HFFc6 (cell line): ENCODE measurements at regions not wholly inside any gene's neighbourhood (a gene's known extent, or its start where the extent isn't known, plus 50 kb on each side); places are given as distances from the start of the nearest gene placed in this dataset.

Source experiments
- DNase-seq: peaks from one replicate; pipeline ENCODE4 v3.0.0-alpha.2; 2018
- H3K27ac Mint-ChIP-seq: 2 replicates; pipeline ENCODE4 v1.8.0; 2020; ENCODE audit warnings: mild to moderate bottlenecking, mixed read lengths
- H3K27me3 Mint-ChIP-seq: 2 replicates; pipeline ENCODE4 v1.8.0; 2021; ENCODE audit warnings: mild to moderate bottlenecking, moderate library complexity, mixed read lengths; ENCODE audit not compliant: insufficient read depth
- H3K36me3 Mint-ChIP-seq: 2 replicates; pipeline ENCODE4 v1.8.0; 2021; ENCODE audit warnings: low read depth, mixed read lengths
- H3K4me1 Mint-ChIP-seq: 2 replicates; pipeline ENCODE4 v1.8.0; 2020; ENCODE audit warnings: low read depth, mixed read lengths
- H3K4me3 Mint-ChIP-seq: 2 replicates; pipeline ENCODE4 v1.8.0; 2020; ENCODE audit warnings: mild to moderate bottlenecking, moderate library complexity, mixed read lengths
- H3K9me3 Mint-ChIP-seq: 2 replicates; pipeline ENCODE4 v1.8.0; 2020; ENCODE audit warnings: mild to moderate bottlenecking, mixed read lengths
- TF ChIP-seq, protein P1 (sequence below): fragments of 200-600 bp; sonication (generic); IDR thresholded peaks from 2 replicates; pipeline ENCODE4 v1.5.0; 2021; ENCODE audit warnings: antibody characterized with exemption, mild to moderate bottlenecking

DNA sequence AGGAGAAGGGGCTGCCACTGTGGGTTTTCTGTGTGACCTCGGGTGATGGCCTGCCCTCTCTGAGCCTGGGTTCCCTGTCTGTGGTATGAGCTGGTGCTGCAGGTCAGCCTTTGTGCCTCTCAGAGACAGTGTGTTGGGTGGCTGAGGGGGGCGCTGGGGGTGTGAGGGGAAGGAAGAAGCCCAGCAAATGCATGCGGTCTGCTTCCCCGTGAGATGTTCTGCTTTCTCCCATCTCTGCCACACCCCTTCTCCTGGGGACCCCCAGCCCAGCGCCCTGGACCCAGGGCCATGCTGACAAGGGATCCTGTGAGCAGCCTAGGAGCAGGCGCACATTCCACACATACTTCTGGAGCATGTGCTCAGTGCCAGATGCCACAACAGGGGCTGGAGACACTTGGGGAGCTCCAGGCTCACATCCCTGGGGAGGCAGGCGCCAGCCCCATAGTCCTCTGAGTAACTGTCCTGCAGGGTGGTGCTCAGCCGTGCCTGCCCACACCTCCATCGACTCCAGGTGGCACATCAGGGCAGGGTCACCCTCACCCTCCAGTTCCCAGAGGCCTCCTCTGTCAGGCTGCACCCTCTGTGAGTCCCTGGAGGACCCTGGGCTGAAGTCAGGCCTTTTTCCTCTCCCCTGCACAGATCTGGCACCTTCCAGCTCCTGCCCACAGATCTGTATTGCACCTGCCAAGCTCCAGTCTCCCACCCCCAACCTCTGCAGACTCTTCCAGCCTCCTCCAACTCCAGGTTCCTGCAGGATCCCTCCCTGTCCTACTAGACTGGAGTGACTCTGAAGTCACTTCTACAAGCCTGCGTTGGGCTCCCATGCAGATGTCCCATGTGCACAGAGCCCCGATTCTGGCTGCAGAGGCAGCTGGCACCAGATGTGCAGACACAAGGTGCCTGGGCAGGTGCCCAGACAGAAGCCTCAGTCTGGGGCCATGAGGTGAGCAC lies 205.6 kb downstream of the KIF26A start:
- H3K27me3 Mint-ChIP-seq: peaks cover 2% of the 10 kb centered on the region; the same call in 1 of the 2 replicates
- H3K36me3 Mint-ChIP-seq: peaks cover 8% of the 10 kb centered on the region
- H3K4me3 Mint-ChIP-seq: no peak overlapping the region
- DNase-seq: no peak
- H3K27ac Mint-ChIP-seq: no peak overlapping the region
- no peaks in the 10 kb centered on the region for H3K4me1 Mint-ChIP-seq
- TF ChIP-seq, protein P1, sequence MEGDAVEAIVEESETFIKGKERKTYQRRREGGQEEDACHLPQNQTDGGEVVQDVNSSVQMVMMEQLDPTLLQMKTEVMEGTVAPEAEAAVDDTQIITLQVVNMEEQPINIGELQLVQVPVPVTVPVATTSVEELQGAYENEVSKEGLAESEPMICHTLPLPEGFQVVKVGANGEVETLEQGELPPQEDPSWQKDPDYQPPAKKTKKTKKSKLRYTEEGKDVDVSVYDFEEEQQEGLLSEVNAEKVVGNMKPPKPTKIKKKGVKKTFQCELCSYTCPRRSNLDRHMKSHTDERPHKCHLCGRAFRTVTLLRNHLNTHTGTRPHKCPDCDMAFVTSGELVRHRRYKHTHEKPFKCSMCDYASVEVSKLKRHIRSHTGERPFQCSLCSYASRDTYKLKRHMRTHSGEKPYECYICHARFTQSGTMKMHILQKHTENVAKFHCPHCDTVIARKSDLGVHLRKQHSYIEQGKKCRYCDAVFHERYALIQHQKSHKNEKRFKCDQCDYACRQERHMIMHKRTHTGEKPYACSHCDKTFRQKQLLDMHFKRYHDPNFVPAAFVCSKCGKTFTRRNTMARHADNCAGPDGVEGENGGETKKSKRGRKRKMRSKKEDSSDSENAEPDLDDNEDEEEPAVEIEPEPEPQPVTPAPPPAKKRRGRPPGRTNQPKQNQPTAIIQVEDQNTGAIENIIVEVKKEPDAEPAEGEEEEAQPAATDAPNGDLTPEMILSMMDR: no peak
- peaks cover 41% of the 10 kb centered on the region for H3K9me3 Mint-ChIP-seq

DNA sequence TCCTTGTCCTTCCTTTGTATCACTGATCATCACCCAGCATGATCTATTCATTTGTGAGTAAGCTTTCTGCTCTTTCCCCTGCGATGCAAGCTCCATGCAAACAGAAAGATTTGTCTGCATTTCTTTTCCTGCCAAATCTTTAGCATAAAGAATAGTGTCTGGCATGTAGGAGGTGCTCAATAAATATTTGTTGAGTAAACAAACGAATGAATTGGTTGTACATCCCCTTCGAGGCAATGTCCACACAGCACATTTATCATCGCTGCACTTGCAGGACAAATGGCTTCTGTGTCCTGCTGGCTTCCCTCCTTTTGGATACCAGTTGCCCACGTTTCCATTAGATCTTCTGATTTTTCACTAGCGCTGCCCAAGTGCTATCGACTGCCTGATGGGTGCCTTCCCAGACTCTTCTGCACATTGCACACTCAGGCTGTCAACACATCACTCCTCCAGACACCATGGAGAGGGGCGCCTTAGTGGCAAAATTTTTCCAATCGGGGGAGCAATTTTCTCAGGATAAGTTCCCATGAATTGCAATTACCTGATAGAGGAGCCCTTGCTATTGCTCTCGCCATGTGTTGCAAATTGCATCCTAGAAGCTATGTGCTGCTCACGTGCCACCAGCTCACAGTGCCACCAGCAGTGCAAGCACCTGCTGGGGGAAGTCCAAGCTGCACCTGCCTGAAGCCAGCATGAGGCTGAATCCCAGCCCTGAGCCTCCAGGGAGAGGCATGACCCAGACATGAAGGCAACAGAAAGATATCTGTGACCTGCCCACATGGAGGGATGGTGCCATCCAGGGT lies 206.6 kb downstream of the KIF26A start:
- Mint-ChIP-seq H3K36me3 (peaks cover 8% of the 10 kb centered on the region), H3K9me3 (peaks cover 35% of the 10 kb centered on the region), H3K27me3 (peaks cover 2% of the 10 kb centered on the region; the same call in 1 of the 2 replicates), H3K27ac (no peak overlapping the region), H3K4me3 (no peak overlapping the region), H3K4me1 (no peaks in the 10 kb centered on the region)
- no peak for DNase-seq
- TF ChIP-seq, protein P1: no peak

DNA sequence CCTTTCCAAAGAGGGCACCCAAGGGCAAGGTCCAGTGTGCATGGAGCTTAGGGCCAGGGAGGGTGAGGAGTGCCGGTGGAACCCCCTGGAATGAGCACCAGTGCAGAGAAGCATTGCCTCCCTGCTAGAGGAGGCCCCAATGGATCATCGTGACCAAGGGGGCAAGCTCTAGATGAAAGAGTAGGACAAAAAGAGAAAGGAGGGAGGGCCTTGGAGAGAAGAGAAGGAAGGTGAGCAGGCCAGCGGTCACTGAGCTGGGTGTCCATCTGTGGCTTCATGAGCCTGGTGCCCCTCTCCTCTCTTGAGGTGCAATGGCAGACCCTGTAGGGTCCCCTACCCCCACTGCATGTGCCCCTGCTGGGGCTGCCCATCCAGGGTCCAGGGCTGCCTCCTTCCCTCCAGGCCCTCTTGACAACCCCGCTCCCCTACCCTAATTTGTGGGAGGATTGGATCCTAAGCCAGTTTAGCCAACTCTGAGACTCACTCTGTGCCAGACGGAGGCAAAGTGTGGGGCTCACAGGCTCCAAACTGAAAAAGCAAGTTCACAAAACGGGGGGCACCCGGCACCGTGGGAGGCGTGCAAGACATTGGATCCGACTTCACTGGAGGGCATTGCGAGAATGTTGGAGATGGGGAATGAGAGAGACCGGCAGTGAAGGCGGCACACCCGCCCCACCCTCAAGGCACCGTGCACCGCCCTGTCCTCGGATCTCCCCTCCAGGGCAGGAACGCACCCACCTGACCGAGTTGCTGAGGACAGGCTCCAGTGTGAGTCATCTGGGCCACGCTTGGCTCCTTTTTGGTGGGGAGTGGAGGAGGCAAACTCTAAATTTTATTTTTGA lies 207.5 kb downstream of the KIF26A start:
- TF ChIP-seq, protein P1: no peak
- H3K4me1 Mint-ChIP-seq: no peaks in the 10 kb centered on the region
- no peak overlapping the region for H3K27ac Mint-ChIP-seq
- H3K9me3 Mint-ChIP-seq: peaks cover 34% of the 10 kb centered on the region
- peaks cover 8% of the 10 kb centered on the region for H3K36me3 Mint-ChIP-seq
- H3K4me3 Mint-ChIP-seq: no peak overlapping the region
- no peak for DNase-seq
- peaks cover 4% of the 10 kb centered on the region for H3K27me3 Mint-ChIP-seq

DNA sequence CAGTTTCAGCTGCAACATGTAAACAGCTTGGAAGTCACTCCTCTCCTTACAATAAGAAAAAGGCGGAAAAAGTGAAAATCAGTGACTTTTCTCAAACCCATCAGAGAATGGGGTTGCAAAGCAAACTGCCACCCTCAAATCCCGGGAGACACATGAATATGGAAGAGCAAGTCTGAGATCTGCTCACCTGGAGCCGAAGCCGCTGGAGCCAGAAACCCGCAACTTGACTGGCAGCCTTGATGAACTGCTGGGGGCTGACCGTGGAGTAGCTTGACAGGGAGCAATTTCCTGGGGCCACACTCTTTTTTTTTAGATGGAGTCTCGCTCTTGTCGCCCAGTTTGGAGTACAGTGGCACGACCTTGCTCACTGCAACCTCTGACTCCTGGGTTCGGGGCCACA lies 208.2 kb downstream of the KIF26A start:
- TF ChIP-seq, protein P1: no peak
- no peaks in the 10 kb centered on the region for H3K4me1 Mint-ChIP-seq
- peaks cover 8% of the 10 kb centered on the region for H3K36me3 Mint-ChIP-seq
- H3K4me3 Mint-ChIP-seq: no peak overlapping the region
- no peak overlapping the region for H3K27ac Mint-ChIP-seq
- no peak for DNase-seq
- H3K27me3 Mint-ChIP-seq: peaks cover 4% of the 10 kb centered on the region
- peaks cover 38% of the 10 kb centered on the region for H3K9me3 Mint-ChIP-seq

DNA sequence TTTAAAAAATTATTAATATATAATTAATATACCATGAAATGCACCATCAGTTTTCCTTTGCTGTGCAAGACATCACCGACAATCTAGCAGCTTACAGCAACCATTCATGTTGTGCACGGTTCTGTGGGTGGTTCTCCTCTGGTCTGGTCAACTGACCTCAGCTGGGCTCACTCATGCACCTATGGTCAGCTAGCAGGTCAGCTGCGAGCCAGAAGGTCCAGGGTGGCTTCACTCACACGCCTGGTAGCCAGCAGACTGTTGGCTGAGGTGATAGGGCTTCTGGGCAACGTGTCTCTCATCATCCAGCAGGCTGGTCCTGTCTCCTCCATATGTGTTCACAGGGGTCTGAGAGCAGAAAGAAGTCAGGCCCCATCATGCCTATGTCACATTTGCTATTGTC lies 210.4 kb downstream of the KIF26A start:
- H3K27ac Mint-ChIP-seq: no peak overlapping the region
- H3K4me1 Mint-ChIP-seq: no peaks in the 10 kb centered on the region
- H3K36me3 Mint-ChIP-seq: peaks cover 8% of the 10 kb centered on the region
- H3K4me3 Mint-ChIP-seq: no peak overlapping the region
- H3K27me3 Mint-ChIP-seq: peaks cover 2% of the 10 kb centered on the region; the same call in 1 of the 2 replicates
- no peak for DNase-seq
- peaks cover 42% of the 10 kb centered on the region for H3K9me3 Mint-ChIP-seq
- TF ChIP-seq, protein P1: no peak
